ENCODE measurements at regions not wholly inside any gene's neighbourhood (a gene's known extent, or its start where the extent isn't known, plus 50 kb on each side); places are given as distances from the start of the nearest gene placed in this dataset.

GRCh38 chr2:181785691-181786344 lies 105.5 kb upstream of the NEUROD1 start:
- DNase-seq (ENCODE audit: low spot score, unreplicated experiment), result no peak
- Mint-ChIP-seq H3K4me1 (ENCODE audit: low read depth) (peaks cover 36% of the 10 kb centered on the region), H3K36me3 (ENCODE audit: insufficient read depth) (no peaks in the 10 kb centered on the region), H3K27me3 (no peaks in the 10 kb centered on the region), H3K27ac (no peak overlapping the region), H3K9me3 (ENCODE audit: low read depth) (no peaks in the 10 kb centered on the region), H3K4me3 (ENCODE audit: low read depth) (no peak overlapping the region)
- TF ChIP-seq CTCF (IDR thresholded peaks at IDR 0.05; ENCODE audit: unreplicated experiment), result no peak

DNA sequence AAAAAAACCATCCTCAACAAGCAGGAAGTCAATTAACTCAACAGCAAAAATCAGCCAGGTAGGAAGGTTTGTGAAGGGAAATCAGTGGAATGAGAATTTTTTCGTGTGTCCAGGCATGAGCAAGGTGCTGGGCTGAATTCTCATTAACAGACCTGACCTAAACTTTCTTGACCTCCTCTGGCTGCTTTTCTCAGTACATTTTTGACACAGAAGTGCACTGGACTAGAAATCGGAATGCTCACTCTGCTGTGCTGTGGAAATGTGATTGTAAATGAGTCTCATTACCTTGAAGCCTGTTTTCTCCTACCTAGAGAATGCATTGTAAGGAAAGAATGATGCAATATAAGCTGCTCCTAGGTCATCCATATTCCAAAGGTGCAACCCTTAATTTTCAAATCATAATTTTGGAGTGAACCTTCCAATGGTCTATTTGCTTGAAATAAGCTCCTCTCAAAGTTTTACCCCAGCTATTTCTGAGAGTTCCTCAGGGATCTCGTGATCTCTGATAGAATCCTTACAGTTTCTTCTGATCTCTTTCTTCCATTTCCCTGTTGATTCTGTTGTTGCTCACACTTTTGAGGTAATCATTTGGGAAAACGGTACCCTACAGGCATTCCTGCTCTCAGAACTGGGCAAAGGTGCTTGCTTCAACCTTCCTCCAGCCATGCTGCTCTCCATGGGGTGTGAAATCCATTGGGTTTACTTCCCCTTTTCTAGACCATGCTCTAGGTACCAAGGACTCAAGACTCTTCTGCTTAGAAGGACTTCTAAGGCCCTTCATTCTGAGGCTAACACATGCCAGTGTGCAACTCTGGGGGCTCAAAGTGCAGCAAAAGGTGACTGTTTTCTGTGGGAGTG lies 104.9 kb upstream of the ITPRID2 start:
- DNase-seq (ENCODE audit: low spot score, unreplicated experiment), result no peak
- H3K4me3 Mint-ChIP-seq (ENCODE audit: low read depth), result no peak overlapping the region

GRCh38 chr2:181787310-181788048 lies 104.1 kb upstream of the ITPRID2 start:
- Mint-ChIP-seq H3K4me1 (ENCODE audit: low read depth) (peaks cover 42% of the 10 kb centered on the region), H3K27ac (no peak overlapping the region), H3K27me3 (no peaks in the 10 kb centered on the region), H3K36me3 (ENCODE audit: insufficient read depth) (no peaks in the 10 kb centered on the region), H3K4me3 (ENCODE audit: low read depth) (no peak overlapping the region), H3K9me3 (ENCODE audit: low read depth) (peaks cover 2% of the 10 kb centered on the region)
- TF ChIP-seq CTCF (IDR thresholded peaks at IDR 0.05; ENCODE audit: unreplicated experiment), result no peak
- DNase-seq (ENCODE audit: low spot score, unreplicated experiment), result no peak

More for the DNA sequence above, 104.9 kb upstream of the ITPRID2 start:
- Mint-ChIP-seq H3K27ac (no peak overlapping the region), H3K36me3 (ENCODE audit: insufficient read depth) (no peaks in the 10 kb centered on the region), H3K27me3 (no peaks in the 10 kb centered on the region), H3K9me3 (ENCODE audit: low read depth) (no peaks in the 10 kb centered on the region), H3K4me1 (ENCODE audit: low read depth) (peaks cover 39% of the 10 kb centered on the region)
- TF ChIP-seq CTCF (IDR thresholded peaks at IDR 0.05; ENCODE audit: unreplicated experiment), result no peak

GRCh38 chr2:181788897-181789555 lies 102.5 kb upstream of the ITPRID2 start:
- Mint-ChIP-seq H3K27ac (no peak overlapping the region), H3K36me3 (ENCODE audit: insufficient read depth) (peaks cover 4% of the 10 kb centered on the region), H3K27me3 (no peaks in the 10 kb centered on the region), H3K4me1 (ENCODE audit: low read depth) (peaks cover 33% of the 10 kb centered on the region), H3K4me3 (ENCODE audit: low read depth) (no peak overlapping the region), H3K9me3 (ENCODE audit: low read depth) (peaks cover 11% of the 10 kb centered on the region)
- TF ChIP-seq CTCF (IDR thresholded peaks at IDR 0.05; ENCODE audit: unreplicated experiment), result no peak
- DNase-seq (ENCODE audit: low spot score, unreplicated experiment), result no peak

Data from progenitor cell of endocrine pancreas (in vitro differentiated cells).